ENCODE measurements at regions not wholly inside any gene's neighbourhood (a gene's known extent, or its start where the extent isn't known, plus 50 kb on each side); places are given as distances from the start of the nearest gene placed in this dataset.

GRCh38 chr7:83821866-83822265 is 172.9 kb upstream of the SEMA3E start:
- no peaks in the 10 kb centered on the region for H3K9me1 ChIP-seq (ENCODE audit: control insufficient read depth, extremely low read depth, insufficient read depth, low read length)
- no peaks in the 10 kb centered on the region for H3K36me3 ChIP-seq (ENCODE audit: control insufficient read depth in 2 of 2, extremely low read depth in 1 of 2, insufficient read depth in 2 of 2, low read length in 2 of 2)
- dilution Hi-C loops (cut with MboI; ENCODE audit: extremely low pct_ligation_motif_present, low sequenced_read_pairs): no loop called here
- H3K27ac ChIP-seq (ENCODE audit: control insufficient read depth, insufficient read depth, low read length): no peak overlapping the region
- no peaks in the 10 kb centered on the region for H3K27me3 ChIP-seq (ENCODE audit: control insufficient read depth, extremely low read depth, insufficient read depth, low read length)
- no peak overlapping the region for H3K9ac ChIP-seq (ENCODE audit: control insufficient read depth, extremely low read depth, insufficient read depth, low read length)
- H3K4me2 ChIP-seq (ENCODE audit: control insufficient read depth, extremely low read depth, insufficient read depth, low read depth, low read length): no peak overlapping the region
- FAIRE-seq: no peak
- DNase-seq (ENCODE audit: low read depth, low spot score): no peak
- H3K9me3 ChIP-seq (ENCODE audit: control insufficient read depth, low read depth, low read length): no peaks in the 10 kb centered on the region
- H4K20me1 ChIP-seq (ENCODE audit: control insufficient read depth, extremely low read depth, insufficient read depth, low read length): no peaks in the 10 kb centered on the region
- TF ChIP-seq EZH2 (IDR thresholded peaks at IDR 0.05; ENCODE audit: low read length): no peak
- no peak for TF ChIP-seq CTCF (optimal IDR thresholded peaks at IDR 0.05 in 1 of 3, IDR thresholded peaks at IDR 0.05 in 1 of 3, conservative IDR thresholded peaks at IDR 0.05 in 1 of 3; ENCODE audit: extremely low read depth in 1 of 3, insufficient read depth in 2 of 3, low read length in 3 of 3)
- no peak overlapping the region for H2AFZ ChIP-seq (ENCODE audit: control insufficient read depth, low read length)
- no peaks in the 10 kb centered on the region for H3K79me2 ChIP-seq (ENCODE audit: control insufficient read depth, insufficient read depth, low read length)
- H3K4me3 ChIP-seq (ENCODE audit: control insufficient read depth in 2 of 3, extremely low read depth in 1 of 3, insufficient read depth in 2 of 3, low read depth in 1 of 3, low read length in 3 of 3): no peak overlapping the region
- no peaks in the 10 kb centered on the region for H3K4me1 ChIP-seq (ENCODE audit: control insufficient read depth, extremely low read depth, insufficient read depth, low read length)

DNA sequence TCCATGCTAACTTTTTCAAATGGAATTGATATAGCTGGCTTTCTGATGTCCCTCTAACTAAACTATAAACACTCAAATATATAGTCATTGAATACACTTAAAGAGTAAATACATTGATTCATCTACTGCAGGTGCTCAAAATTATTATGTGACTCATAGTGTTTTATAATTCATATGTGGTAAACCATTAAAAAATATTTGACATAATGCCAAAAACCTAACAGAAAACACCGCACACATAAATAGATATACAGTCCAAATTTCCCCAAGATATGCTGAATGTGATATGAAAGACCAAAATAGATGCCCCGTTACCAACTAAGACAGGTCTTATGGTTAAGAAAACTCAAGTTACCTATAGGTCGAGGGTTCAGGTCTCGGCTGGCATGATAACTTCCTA is 171.7 kb upstream of the SEMA3E start:
- Histone ChIP-seq H3K4me3 (ENCODE audit: control insufficient read depth in 2 of 3, extremely low read depth in 1 of 3, insufficient read depth in 2 of 3, low read depth in 1 of 3, low read length in 3 of 3) (no peak overlapping the region), H3K27me3 (ENCODE audit: control insufficient read depth, extremely low read depth, insufficient read depth, low read length) (no peaks in the 10 kb centered on the region), H2AFZ (ENCODE audit: control insufficient read depth, low read length) (no peak overlapping the region), H4K20me1 (ENCODE audit: control insufficient read depth, extremely low read depth, insufficient read depth, low read length) (no peaks in the 10 kb centered on the region), H3K79me2 (ENCODE audit: control insufficient read depth, insufficient read depth, low read length) (no peaks in the 10 kb centered on the region), H3K9me3 (ENCODE audit: control insufficient read depth, low read depth, low read length) (no peaks in the 10 kb centered on the region), H3K9ac (ENCODE audit: control insufficient read depth, extremely low read depth, insufficient read depth, low read length) (no peak overlapping the region), H3K36me3 (ENCODE audit: control insufficient read depth in 2 of 2, extremely low read depth in 1 of 2, insufficient read depth in 2 of 2, low read length in 2 of 2) (no peaks in the 10 kb centered on the region), H3K4me1 (ENCODE audit: control insufficient read depth, extremely low read depth, insufficient read depth, low read length) (no peaks in the 10 kb centered on the region), H3K27ac (ENCODE audit: control insufficient read depth, insufficient read depth, low read length) (no peak overlapping the region), H3K4me2 (ENCODE audit: control insufficient read depth, extremely low read depth, insufficient read depth, low read depth, low read length) (no peak overlapping the region), H3K9me1 (ENCODE audit: control insufficient read depth, extremely low read depth, insufficient read depth, low read length) (no peaks in the 10 kb centered on the region)
- dilution Hi-C loops (cut with MboI; ENCODE audit: extremely low pct_ligation_motif_present, low sequenced_read_pairs): no loop called here
- DNase-seq (ENCODE audit: low read depth, low spot score) (no peak), FAIRE-seq (no peak)
- TF ChIP-seq EZH2 (IDR thresholded peaks at IDR 0.05; ENCODE audit: low read length) (no peak), CTCF (optimal IDR thresholded peaks at IDR 0.05 in 1 of 3, IDR thresholded peaks at IDR 0.05 in 1 of 3, conservative IDR thresholded peaks at IDR 0.05 in 1 of 3; ENCODE audit: extremely low read depth in 1 of 3, insufficient read depth in 2 of 3, low read length in 3 of 3) (no peak)
